Neural cell (in vitro differentiated cells): ENCODE measurements at regions not wholly inside any gene's neighbourhood (a gene's known extent, or its start where the extent isn't known, plus 50 kb on each side); places are given as distances from the start of the nearest gene placed in this dataset.

Source experiments
- H2AFZ ChIP-seq: fragments of 200-600, 300-800 bp; sonication (generic), shearing (Covaris generic); 2 replicates; pipeline ENCODE4 v1.6.0; 2014; ENCODE audit warnings: low read depth, mild to moderate bottlenecking, antibody characterized with exemption, low read length, moderate library complexity
- H3F3A ChIP-seq: fragments of 200-600 bp; shearing (Covaris generic); 2 replicates; pipeline ENCODE4 v1.6.1; 2016; ENCODE audit warnings: mild to moderate bottlenecking, moderate library complexity, mixed read lengths, antibody characterized with exemption, low read length; ENCODE audit not compliant: insufficient read depth, poor library complexity, severe bottlenecking
- H3K27ac ChIP-seq: fragments of 200-600, 300-800 bp; sonication (generic), shearing (Covaris generic); 2 replicates; pipeline ENCODE4 v1.5.1; 2014; ENCODE audit warnings: mild to moderate bottlenecking, low read length, moderate library complexity
- H3K27me3 ChIP-seq: fragments of 300-800, 200-600 bp; sonication (generic), shearing (Covaris generic); 2 replicates; pipeline ENCODE4 v1.6.0; 2014; ENCODE audit warnings: mild to moderate bottlenecking, low read depth, low read length, moderate library complexity; ENCODE audit not compliant: insufficient read depth
- H3K36me3 ChIP-seq: fragments of 300-800, 200-600 bp; sonication (generic), shearing (Covaris generic); 2 replicates; pipeline ENCODE4 v1.5.1; 2014; ENCODE audit warnings: mild to moderate bottlenecking, antibody characterized with exemption, low read length, moderate library complexity; ENCODE audit not compliant: insufficient read depth
- H3K4me2 ChIP-seq: fragments of 300-800, 200-600 bp; sonication (generic), shearing (Covaris generic); 2 replicates; pipeline ENCODE4 v1.6.0; 2014; ENCODE audit warnings: mild to moderate bottlenecking, low read length
- H3K4me3 ChIP-seq: fragments of 300-800, 200-600 bp; sonication (generic), shearing (Covaris generic); 2 replicates; pipeline ENCODE4 v1.5.1; 2014; ENCODE audit warnings: mild to moderate bottlenecking, low read length, moderate library complexity
- H3K79me2 ChIP-seq: fragments of 200-600 bp; shearing (Covaris generic); replicated peaks from 2 replicates; pipeline ENCODE4 v1.6.0; 2014; ENCODE audit warnings: mild to moderate bottlenecking, low read length, moderate library complexity; ENCODE audit not compliant: insufficient read depth
- H3K9ac ChIP-seq: fragments of 300-800, 200-600 bp; sonication (generic), shearing (Covaris generic); 2 replicates; pipeline ENCODE4 v1.6.1; 2016; ENCODE audit warnings: mild to moderate bottlenecking, low read length, mixed read lengths
- H3K9me2 ChIP-seq: fragments of 200-600 bp; shearing (Covaris generic); 2 replicates; pipeline ENCODE4 v1.6.1; 2016; ENCODE audit warnings: mild to moderate bottlenecking, low read length, mixed read lengths; ENCODE audit not compliant: insufficient read depth
- H3K9me3 ChIP-seq: fragments of 200-600, 300-800 bp; sonication (generic), shearing (Covaris generic); 2 replicates; pipeline ENCODE4 v1.6.1; 2016; ENCODE audit warnings: mild to moderate bottlenecking, mixed run types, low read length, moderate library complexity, mixed read lengths
- H4K20me1 ChIP-seq: fragments of 200-600 bp; shearing (Covaris generic); 2 replicates; pipeline ENCODE4 v1.6.1; 2016; ENCODE audit warnings: mild to moderate bottlenecking, mixed run types; ENCODE audit not compliant: insufficient read depth
- CTCF ChIP-seq: fragments of 450-650 bp; IDR thresholded peaks from 2 replicates; pipeline ENCODE4 v1.5.1; 2014; ENCODE audit warnings: antibody characterized with exemption, mild to moderate bottlenecking, moderate library complexity; ENCODE audit not compliant: poor library complexity, severe bottlenecking
- EP300 ChIP-seq: fragments of 450-650 bp; conservative IDR thresholded peaks from 2 replicates; pipeline ENCODE4 v1.6.1; 2014; ENCODE audit warnings: antibody characterized with exemption, mild to moderate bottlenecking, moderate library complexity; ENCODE audit not compliant: poor library complexity, severe bottlenecking
- EZH2 ChIP-seq: fragments of 200-600, 300-800 bp; shearing (Covaris generic), sonication (generic); IDR thresholded peaks from 2 replicates; pipeline ENCODE4 v1.6.1; 2014; ENCODE audit warnings: antibody characterized with exemption, low read length, borderline replicate concordance, mild to moderate bottlenecking; ENCODE audit not compliant: insufficient read depth, poor library complexity, severe bottlenecking
- MXI1 ChIP-seq: fragments of 450-650 bp; conservative IDR thresholded peaks from 2 replicates; pipeline ENCODE4 v1.6.1; 2014; ENCODE audit warnings: antibody characterized with exemption, mild to moderate bottlenecking; ENCODE audit not compliant: poor library complexity, severe bottlenecking
- POLR2AphosphoS5 ChIP-seq: IDR thresholded peaks from 2 replicates; pipeline ENCODE4 v1.6.1; 2012
- RAD21 ChIP-seq: fragments of 450-650 bp; conservative IDR thresholded peaks from 2 replicates; pipeline ENCODE4 v1.6.1; 2014; ENCODE audit warnings: antibody characterized with exemption, mild to moderate bottlenecking, moderate library complexity
- SMC3 ChIP-seq: fragments of 450-650 bp; conservative IDR thresholded peaks from 2 replicates; pipeline ENCODE4 v1.6.1; 2014; ENCODE audit warnings: antibody characterized with exemption, mild to moderate bottlenecking, moderate library complexity; ENCODE audit not compliant: poor library complexity
- TAF1 ChIP-seq: IDR thresholded peaks from 2 replicates; pipeline ENCODE4 v1.6.1; 2012; ENCODE audit warnings: low read depth
- TF ChIP-seq, protein P1 (sequence below): IDR thresholded peaks from 2 replicates; pipeline ENCODE4 v1.6.1; 2012; ENCODE audit warnings: borderline replicate concordance

DNA sequence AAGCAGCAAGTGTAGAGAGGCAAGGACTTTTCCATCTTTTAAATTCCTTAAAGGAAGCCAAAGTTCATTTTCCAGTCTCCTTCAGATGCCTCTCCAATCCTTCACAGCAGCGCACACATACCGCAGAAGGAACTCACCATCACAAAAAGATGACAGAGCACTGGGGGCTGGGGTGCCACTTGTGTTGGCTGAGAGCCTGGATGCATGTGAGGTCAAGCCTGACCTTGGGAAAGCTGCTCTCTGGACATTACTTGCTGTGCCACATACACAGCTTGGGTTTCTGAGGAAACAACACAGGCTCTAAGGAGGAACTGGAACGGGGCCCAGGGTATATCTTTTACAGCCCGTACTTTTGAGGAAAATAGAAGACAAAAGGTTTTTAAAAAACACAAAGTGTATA is 364.3 kb upstream of the MEX3C start:
- Histone ChIP-seq H3K4me2 (no peak overlapping the region), H3K27me3 (no peaks in the 10 kb centered on the region), H3K9me2 (no peaks in the 10 kb centered on the region), H3K9me3 (no peaks in the 10 kb centered on the region), H3K36me3 (no peaks in the 10 kb centered on the region), H3F3A (no peaks in the 10 kb centered on the region), H3K27ac (no peak overlapping the region), H4K20me1 (no peaks in the 10 kb centered on the region), H2AFZ (no peak overlapping the region), H3K4me3 (no peak overlapping the region), H3K79me2 (no peaks in the 10 kb centered on the region), H3K9ac (no peak overlapping the region)
- TF ChIP-seq, protein P1, sequence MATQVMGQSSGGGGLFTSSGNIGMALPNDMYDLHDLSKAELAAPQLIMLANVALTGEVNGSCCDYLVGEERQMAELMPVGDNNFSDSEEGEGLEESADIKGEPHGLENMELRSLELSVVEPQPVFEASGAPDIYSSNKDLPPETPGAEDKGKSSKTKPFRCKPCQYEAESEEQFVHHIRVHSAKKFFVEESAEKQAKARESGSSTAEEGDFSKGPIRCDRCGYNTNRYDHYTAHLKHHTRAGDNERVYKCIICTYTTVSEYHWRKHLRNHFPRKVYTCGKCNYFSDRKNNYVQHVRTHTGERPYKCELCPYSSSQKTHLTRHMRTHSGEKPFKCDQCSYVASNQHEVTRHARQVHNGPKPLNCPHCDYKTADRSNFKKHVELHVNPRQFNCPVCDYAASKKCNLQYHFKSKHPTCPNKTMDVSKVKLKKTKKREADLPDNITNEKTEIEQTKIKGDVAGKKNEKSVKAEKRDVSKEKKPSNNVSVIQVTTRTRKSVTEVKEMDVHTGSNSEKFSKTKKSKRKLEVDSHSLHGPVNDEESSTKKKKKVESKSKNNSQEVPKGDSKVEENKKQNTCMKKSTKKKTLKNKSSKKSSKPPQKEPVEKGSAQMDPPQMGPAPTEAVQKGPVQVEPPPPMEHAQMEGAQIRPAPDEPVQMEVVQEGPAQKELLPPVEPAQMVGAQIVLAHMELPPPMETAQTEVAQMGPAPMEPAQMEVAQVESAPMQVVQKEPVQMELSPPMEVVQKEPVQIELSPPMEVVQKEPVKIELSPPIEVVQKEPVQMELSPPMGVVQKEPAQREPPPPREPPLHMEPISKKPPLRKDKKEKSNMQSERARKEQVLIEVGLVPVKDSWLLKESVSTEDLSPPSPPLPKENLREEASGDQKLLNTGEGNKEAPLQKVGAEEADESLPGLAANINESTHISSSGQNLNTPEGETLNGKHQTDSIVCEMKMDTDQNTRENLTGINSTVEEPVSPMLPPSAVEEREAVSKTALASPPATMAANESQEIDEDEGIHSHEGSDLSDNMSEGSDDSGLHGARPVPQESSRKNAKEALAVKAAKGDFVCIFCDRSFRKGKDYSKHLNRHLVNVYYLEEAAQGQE = no peak
- TF ChIP-seq TAF1 (no peak), RAD21 (no peak), CTCF (no peak), EP300 (no peak)

- H3K9me2 ChIP-seq = no peaks in the 10 kb centered on the region
- no peaks in the 10 kb centered on the region for H3F3A ChIP-seq
- H3K36me3 ChIP-seq = no peaks in the 10 kb centered on the region
- H3K4me3 ChIP-seq = no peak overlapping the region
- H2AFZ ChIP-seq = no peak overlapping the region
- TF ChIP-seq CTCF = no peak
- no peak for TF ChIP-seq MXI1
- no peak for TF ChIP-seq POLR2AphosphoS5
- TF ChIP-seq EZH2 = no peak
- TF ChIP-seq, protein P1 = no peak
- no peak for TF ChIP-seq TAF1
- TF ChIP-seq RAD21 = no peak
- no peak for TF ChIP-seq EP300
- TF ChIP-seq SMC3 = no peak
- H3K79me2 ChIP-seq = no peaks in the 10 kb centered on the region
- no peak overlapping the region for H3K27ac ChIP-seq
- no peak overlapping the region for H3K9ac ChIP-seq
- no peaks in the 10 kb centered on the region for H4K20me1 ChIP-seq
- no peak overlapping the region for H3K4me2 ChIP-seq
- H3K9me3 ChIP-seq = no peaks in the 10 kb centered on the region
- H3K27me3 ChIP-seq = no peaks in the 10 kb centered on the region
These were observed 365.4 kb upstream of the MEX3C start for GRCh38 chr18:51562866-51563265.
